WERI-Rb-1 (cell line): ENCODE measurements at regions not wholly inside any gene's neighbourhood (a gene's known extent, or its start where the extent isn't known, plus 50 kb on each side); places are given as distances from the start of the nearest gene placed in this dataset.

Source experiments
- DNase-seq: peaks from one replicate; pipeline ENCODE4 v3.0.0-alpha.2; 2020
- H3K27ac ChIP-seq: fragments of 250-450 bp; sonication (Bioruptor Pico); 2 replicates; pipeline ENCODE4 v1.5.1; 2020; ENCODE audit warnings: mild to moderate bottlenecking, moderate library complexity
- H3K27me3 ChIP-seq: fragments of 250-450 bp; sonication (Bioruptor Pico); 2 replicates; pipeline ENCODE4 v1.5.1; 2021; ENCODE audit warnings: mild to moderate bottlenecking, low read depth, moderate library complexity; ENCODE audit not compliant: insufficient read depth, severe bottlenecking
- H3K36me3 ChIP-seq: fragments of 250-450 bp; sonication (Bioruptor Pico); 2 replicates; pipeline ENCODE4 v1.5.1; 2020; ENCODE audit warnings: mild to moderate bottlenecking, moderate library complexity
- H3K4me3 ChIP-seq: 2 replicates; pipeline ENCODE4 v1.5.1; 2011; ENCODE audit warnings: low read depth, mild to moderate bottlenecking, control low read depth, low read length
- H3K9me3 ChIP-seq: fragments of 250-450 bp; sonication (Bioruptor Pico); 2 replicates; pipeline ENCODE4 v1.5.1; 2021; ENCODE audit warnings: mild to moderate bottlenecking, moderate library complexity; ENCODE audit not compliant: severe bottlenecking
- TF ChIP-seq, protein P1 (sequence below): IDR thresholded peaks from 2 replicates; pipeline ENCODE4 v1.5.1; 2011; ENCODE audit warnings: low read depth, mild to moderate bottlenecking, control low read depth, inconsistent platforms, low read length

DNA sequence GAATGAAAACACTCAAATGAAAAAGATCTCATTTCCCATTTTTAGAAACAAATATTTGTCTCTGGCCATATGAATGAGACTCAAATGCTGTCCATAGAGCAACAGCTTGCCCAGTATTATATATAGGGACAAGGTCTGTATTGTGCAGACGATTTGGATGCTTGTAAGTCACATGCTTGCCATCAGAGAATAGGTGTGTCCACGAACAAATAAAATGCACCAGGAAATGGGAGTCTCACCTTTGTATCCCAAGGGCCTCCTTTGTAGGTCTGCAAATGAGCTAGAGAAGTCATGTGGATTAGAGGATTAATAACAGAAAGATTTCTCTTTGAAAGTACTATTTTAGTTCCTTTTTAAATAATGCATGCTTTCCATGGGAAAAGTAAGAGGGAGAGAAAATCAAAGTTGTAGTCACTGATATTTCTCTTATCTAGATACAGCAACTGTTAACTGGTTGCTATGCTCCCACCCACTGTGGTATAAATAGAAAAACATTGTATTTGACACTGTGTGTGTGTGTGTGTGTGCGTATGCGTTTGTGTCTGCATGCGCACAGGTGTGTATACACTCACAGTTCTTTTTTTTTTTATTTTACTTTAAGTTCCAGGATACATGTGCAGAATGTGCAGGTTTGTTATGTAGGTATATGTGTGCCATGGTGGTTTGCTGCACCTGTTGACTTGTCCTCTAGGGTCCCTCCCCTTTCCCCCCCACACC, 383.4 kb upstream of the ARRDC4 start:
- Histone ChIP-seq H3K4me3 (no peak overlapping the region), H3K9me3 (peaks cover 3% of the 10 kb centered on the region), H3K27me3 (peaks cover 19% of the 10 kb centered on the region), H3K27ac (no peak overlapping the region), H3K36me3 (no peaks in the 10 kb centered on the region)
- no peak for DNase-seq
- TF ChIP-seq, protein P1, sequence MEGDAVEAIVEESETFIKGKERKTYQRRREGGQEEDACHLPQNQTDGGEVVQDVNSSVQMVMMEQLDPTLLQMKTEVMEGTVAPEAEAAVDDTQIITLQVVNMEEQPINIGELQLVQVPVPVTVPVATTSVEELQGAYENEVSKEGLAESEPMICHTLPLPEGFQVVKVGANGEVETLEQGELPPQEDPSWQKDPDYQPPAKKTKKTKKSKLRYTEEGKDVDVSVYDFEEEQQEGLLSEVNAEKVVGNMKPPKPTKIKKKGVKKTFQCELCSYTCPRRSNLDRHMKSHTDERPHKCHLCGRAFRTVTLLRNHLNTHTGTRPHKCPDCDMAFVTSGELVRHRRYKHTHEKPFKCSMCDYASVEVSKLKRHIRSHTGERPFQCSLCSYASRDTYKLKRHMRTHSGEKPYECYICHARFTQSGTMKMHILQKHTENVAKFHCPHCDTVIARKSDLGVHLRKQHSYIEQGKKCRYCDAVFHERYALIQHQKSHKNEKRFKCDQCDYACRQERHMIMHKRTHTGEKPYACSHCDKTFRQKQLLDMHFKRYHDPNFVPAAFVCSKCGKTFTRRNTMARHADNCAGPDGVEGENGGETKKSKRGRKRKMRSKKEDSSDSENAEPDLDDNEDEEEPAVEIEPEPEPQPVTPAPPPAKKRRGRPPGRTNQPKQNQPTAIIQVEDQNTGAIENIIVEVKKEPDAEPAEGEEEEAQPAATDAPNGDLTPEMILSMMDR, result no peak

GRCh38 chr15:97585408-97585807, 375.1 kb upstream of the ARRDC4 start:
- Histone ChIP-seq H3K9me3 (no peaks in the 10 kb centered on the region), H3K4me3 (no peak overlapping the region), H3K27me3 (peaks cover 21% of the 10 kb centered on the region), H3K27ac (no peak overlapping the region), H3K36me3 (no peaks in the 10 kb centered on the region)
- no peak for DNase-seq
- TF ChIP-seq, protein P1, result no peak

- Histone ChIP-seq H3K9me3 (no peaks in the 10 kb centered on the region), H3K36me3 (no peaks in the 10 kb centered on the region), H3K27ac (no peak overlapping the region), H3K4me3 (no peak overlapping the region), H3K27me3 (peaks cover 34% of the 10 kb centered on the region)
- TF ChIP-seq, protein P1, result no peak
- DNase-seq, result no peak
Measured at GRCh38 chr15:97592778-97593177, 367.7 kb upstream of the ARRDC4 start.

DNA sequence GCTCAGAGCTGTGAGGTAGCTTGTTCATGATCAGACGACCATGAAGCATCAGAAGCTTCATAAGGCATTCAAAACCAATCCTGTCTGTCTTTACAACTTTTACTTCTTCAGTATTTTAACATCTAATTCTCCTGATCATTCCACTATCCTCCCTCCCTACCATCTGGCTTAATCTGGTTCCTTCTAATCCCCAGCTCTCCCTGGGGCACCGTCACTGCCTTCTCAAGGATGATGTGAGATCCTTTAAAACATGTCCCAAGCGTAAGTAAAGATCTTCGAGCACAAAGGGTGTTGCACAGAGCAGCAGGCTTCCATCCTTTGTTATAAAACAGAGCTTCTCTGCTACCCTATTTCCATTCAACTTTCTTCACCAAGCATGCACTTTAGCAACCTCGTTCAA, 362.7 kb upstream of the ARRDC4 start:
- Histone ChIP-seq H3K27me3 (peaks cover 52% of the 10 kb centered on the region), H3K9me3 (no peaks in the 10 kb centered on the region), H3K36me3 (no peaks in the 10 kb centered on the region), H3K4me3 (no peak overlapping the region), H3K27ac (no peak overlapping the region)
- no peak for DNase-seq
- TF ChIP-seq, protein P1, result no peak

DNA sequence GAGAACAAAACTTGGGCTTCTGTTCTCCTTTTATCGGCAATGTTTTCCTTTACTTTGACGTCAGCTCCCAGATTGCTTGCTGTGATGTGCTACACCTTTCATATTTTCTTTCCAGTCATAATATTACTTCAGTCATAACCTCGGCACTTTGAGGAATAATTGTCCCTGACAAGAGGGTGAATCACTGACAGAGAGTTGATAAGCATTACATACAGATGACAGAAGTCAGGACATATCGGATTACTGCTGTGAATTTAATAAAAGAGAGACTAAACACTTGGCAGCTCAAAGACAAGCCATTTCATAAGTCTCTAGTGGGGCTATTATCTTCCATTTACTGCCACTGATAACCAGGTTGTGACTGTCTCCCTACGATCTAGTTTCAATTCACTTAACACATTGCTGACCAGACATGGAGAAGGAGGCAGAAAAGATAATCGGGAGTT, 362.1 kb upstream of the ARRDC4 start:
- Histone ChIP-seq H3K27ac (no peak overlapping the region), H3K27me3 (peaks cover 52% of the 10 kb centered on the region), H3K9me3 (no peaks in the 10 kb centered on the region), H3K36me3 (no peaks in the 10 kb centered on the region), H3K4me3 (no peak overlapping the region)
- no peak for DNase-seq
- TF ChIP-seq, protein P1, result no peak

DNA sequence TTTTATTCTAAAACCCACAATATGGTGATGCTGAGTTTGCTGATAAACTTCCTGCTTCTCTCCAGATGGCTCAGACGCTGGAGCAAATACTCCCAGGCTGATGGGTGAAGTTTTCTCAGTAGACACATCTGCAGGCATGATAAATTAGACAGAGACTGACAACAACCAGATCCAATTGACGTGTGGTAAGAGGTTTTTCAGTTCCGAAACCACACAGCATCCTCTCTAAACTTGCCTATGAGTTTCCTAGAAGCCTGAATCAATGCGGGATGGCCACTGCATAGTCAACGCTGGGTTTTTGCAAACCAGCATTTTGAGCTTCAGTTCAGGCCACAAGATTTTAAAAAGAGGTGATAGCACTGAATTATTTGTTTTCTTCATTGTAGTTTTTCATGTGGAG, 360.3 kb upstream of the ARRDC4 start:
- H3K27ac ChIP-seq, result no peak overlapping the region
- H3K9me3 ChIP-seq, result no peaks in the 10 kb centered on the region
- H3K27me3 ChIP-seq, result peaks cover 50% of the 10 kb centered on the region
- H3K36me3 ChIP-seq, result no peaks in the 10 kb centered on the region
- DNase-seq, result no peak
- no peak overlapping the region for H3K4me3 ChIP-seq
- TF ChIP-seq, protein P1, result no peak
